GM18517 (cell line): ENCODE measurements at regions not wholly inside any gene's neighbourhood (a gene's known extent, or its start where the extent isn't known, plus 50 kb on each side); places are given as distances from the start of the nearest gene placed in this dataset.

ENCODE experiments used
- ATAC-seq: cut with Tn5 transposase; IDR thresholded peaks from one replicate; pipeline ENCODE4 v1.9.1; 2021; ENCODE audit warnings: mild to moderate bottlenecking, moderate library complexity; ENCODE audit not compliant: unreplicated experiment

DNA sequence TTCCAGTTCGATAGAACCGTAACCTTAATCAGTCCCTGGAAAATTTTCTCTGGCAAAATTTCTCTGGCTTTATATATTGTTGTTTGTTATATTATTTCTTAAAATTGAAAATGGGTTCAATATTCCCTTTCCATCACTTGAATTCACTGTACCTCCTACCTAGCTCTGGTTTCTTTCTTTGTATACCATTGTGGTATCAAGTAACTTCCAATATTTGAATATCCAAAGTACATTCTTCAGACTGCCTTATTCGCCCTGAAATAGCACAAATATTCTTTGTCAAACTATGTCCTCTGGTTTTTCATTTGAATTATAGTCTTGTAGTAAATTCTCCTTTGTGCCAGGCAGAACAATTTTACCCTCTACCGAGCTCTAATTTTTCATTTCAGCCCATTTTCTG is 541.6 kb downstream of the REEP3 start:
- no peak for ATAC-seq

- no peak for ATAC-seq
Observed at GRCh38 chr10:64067009-64067606, 545.9 kb downstream of the REEP3 start.

- no peak for ATAC-seq
Observed at GRCh38 chr10:64067859-64068258, 546.7 kb downstream of the REEP3 start.

- ATAC-seq: no peak
Observed at GRCh38 chr10:64070241-64070640, 549.0 kb downstream of the REEP3 start.

DNA sequence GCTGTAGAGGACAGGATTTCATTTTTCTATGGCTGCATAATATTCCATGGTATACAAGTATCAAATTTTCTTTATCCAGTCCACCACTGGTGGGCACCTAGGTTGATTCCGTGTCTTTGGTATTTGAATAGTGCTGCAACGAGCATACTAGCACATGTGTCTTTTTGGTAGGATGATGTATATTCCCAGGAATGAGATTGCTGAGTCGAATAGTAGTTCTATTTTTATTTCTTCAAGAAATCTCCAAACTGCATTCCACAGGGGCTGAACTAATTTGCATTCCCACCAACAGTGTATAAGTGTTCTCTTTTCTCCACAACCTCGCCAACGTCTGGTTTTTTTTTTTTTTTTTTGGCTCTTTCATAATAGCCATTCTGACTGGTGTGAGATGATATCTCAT is 550.0 kb downstream of the REEP3 start:
- no peak for ATAC-seq

DNA sequence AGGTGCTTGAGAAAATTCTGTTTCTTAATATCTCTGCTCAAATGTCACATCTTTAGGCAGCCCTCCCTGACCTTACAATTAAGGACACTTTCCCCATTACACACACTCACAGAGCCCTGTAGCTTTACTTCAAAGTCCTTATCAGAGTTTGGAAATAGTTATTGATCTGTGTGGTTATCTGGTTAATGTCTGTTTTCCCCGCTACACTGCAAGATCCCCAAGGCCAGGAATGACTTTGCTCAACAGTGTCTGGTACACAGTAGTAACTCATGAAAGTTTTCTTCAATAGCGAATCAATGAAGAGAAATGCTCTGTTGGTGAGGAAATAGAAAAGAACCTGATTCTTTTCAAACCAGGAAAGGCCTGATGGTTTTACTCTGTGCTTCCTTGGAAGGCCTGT is 554.4 kb downstream of the REEP3 start:
- no peak for ATAC-seq

DNA sequence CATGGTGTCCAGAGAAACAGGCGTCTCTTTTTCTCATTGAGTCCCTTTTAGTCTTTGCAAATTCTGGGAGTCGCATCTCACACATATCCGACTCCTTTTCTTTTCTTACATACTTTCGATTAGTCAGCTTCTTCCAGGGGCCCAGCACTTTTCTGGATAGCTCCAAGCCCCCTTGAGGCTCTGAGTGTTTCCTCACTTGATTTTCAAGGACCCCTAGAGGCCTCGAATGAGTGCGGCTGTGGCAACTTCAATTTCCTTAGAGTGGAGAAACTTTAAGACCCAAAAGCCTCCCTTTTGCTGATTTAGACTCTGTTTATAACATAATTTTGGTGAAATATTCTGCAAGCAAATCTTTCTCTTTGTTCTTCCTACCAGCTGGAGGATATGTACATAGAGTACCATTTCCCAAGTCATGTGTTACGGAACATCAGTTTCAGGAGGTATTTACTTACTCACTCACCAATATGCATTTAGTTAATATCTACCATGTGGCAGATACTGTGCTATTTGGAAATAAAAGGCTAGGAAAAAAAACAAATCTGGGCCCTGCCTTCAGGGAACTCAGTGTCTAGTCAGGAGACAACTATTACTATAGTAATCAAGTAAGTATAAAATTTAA is 555.2 kb downstream of the REEP3 start:
- no peak for ATAC-seq

DNA sequence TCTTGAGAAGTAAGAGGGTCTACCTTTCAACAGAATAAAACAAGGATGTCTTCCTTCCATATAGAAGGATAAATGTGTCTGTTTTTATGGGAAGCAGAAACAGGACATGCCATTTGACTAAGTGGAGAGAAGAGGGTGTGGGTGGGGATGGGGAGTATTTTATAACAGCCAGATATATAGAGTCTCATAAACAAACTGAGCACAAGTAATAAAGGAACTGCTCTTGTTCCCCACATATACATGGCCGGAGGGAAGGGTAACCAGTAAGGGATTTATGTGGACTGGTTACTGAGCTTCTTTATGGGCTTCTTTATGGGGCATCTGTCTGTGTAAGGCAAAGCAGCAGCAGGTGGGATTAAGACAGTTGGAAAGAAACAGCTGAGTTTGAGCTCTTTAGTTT is 558.1 kb downstream of the REEP3 start:
- no peak for ATAC-seq

DNA sequence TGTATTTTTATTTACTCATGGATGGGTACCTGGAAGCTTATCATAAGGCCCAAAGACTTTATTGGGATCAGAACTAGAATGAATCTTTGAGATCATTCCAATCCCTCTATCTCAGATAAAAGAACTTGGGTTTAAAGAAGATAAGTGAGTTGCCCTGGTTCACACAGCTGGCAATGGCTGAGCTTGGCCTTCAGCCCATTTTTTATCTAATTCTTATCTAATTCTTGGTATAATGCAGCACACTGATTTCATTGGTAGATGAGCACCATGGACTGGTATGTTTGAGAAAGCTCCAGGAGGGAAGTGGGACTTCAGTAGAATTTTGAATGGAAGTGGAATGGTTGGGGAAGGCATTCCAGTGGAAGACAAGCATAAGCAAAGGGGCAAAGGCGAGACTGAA is 558.9 kb downstream of the REEP3 start:
- no peak for ATAC-seq

DNA sequence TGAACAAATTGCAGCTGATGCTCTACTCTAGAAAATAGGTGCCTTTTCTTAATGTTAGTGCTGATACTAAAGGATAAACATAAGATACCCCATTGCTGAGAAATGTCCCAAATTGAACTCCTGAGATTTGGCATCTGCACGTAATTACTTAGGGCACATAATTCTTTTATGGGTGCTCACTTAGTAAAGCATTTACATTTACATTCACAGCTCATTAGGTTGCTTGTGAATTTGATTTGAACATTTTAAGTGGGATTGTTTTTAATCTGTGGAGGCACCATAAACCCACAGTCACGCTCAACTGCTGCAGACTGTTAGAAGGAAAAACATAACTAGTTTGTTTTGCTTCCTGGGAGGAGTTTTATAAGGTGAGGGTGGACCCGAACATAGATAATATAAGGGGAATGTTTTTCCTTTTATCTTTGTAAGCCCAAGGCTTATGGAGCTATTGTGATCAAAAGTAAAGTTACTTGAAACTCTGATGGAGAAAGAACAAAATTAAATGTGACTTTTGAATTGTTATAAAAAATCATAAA is 560.8 kb downstream of the REEP3 start:
- ATAC-seq: no peak

DNA sequence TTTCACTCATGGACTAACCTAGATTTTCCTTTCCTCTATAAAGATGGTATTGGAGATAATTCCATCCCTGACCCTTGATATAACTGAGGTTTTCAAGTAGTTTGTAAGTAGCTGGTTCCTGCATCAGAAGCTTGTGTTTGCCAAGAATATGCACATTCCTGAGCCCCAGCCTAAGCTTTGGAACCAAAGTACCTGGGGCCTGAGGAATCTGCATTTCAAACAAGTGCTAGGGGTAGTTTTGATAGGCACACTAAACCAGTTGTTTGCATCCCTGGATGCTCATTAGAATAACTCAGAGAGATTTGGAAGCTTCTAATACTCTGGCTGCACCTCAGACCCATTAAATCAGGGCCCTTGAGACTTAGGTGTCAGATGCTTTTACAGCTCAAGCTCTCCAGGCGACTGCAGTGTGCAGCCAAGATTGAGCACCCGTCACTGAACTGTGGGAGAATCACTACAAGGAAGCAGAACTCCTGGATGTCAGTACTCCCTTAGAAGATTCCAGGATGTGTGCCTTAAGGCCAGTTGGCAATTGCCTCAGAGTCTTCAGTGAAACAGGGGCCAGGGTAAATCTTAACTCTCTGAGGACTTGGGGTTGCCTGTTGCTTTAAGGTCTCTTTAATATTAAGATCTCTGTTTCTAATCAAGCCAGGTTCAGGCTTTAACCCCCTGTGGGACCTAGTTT is 565.0 kb downstream of the REEP3 start:
- ATAC-seq: no peak

GRCh38 chr10:64089648-64090047 is 568.4 kb downstream of the REEP3 start:
- ATAC-seq: no peak

DNA sequence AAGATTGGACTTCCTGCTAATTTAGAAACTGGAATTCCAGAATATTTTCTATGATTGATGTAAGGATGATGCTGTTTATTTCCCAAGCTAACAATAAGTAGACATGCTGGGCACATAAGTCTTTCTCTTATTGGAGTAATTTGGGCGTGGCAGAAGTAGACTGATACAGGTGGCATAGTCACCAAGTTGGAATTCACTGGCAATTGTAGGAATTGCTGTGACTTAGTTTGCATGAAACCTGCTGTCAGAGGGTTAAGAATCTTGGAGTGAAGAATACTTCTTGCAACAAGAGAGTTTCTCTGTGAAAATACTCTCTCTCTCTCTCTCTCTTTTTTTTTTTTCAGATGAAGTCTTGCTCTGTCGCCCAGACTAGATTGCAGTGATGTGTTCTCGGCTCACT is 569.7 kb downstream of the REEP3 start:
- no peak for ATAC-seq

DNA sequence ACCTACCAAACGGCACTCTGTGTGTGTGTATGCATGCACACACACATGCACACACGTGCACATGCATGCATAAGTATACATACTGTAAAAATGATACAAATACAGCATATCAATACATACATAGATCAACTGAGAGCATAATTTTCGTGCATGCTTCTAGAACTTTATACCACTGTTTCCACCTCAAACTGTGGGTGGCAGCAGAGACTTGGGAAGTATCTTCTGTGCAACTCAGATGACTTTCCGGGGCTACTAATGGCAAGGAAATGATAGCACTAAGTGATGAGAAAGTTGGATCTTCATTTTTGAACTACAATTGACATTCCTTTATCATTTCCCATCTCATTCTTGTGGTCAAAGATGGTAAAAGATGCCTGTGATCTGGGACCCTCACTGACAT is 570.7 kb downstream of the REEP3 start:
- ATAC-seq: no peak

GRCh38 chr10:64093304-64093703 is 572.1 kb downstream of the REEP3 start:
- no peak for ATAC-seq

DNA sequence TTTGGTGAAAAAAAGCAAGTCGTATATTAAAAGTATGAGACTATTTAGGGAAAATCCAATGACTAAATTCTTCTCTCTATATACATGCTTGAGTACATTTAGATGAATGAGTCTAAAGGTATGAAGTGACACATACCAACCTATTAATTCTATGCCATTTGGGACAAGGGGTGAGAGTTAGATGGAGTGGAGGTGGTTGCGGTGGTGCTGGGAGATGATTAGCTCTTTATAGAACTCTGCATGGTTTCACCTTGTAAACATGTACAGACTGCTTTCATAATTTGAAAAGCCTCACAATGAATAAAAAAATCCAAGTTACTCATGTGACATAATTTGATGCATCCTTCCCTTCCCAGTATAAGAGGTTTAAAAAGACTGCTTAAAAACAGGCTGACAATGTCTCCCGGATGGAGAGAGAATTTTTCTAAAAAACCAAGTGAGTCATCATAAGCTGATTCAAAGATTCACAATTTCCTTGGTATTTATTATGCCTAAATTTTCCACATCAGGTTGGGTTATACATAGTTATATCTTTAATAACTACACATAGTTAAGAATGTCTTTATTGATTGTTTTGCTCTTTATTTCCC is 572.8 kb downstream of the REEP3 start:
- ATAC-seq: no peak

DNA sequence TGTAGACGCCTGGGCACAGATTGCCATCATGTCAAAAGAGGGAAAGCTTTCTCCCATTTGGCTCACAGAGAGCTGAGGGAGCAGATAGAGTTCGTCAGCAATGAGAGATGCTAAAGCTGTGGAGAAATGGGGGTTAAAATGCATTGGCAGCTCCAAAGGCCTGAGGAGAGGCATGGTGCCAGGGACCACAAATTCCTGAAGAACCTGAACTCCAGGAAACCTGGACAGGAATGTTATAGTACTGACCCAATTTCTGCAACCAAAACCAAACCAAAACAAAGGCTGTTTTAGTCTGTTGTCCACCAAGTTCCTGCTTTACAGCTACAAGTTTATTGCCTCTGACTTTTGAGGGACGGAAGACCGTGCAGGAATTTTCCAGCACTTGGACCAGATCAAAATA is 575.7 kb downstream of the REEP3 start:
- no peak for ATAC-seq

- no peak for ATAC-seq
Observed at GRCh38 chr10:64097391-64098122, 576.4 kb downstream of the REEP3 start.

DNA sequence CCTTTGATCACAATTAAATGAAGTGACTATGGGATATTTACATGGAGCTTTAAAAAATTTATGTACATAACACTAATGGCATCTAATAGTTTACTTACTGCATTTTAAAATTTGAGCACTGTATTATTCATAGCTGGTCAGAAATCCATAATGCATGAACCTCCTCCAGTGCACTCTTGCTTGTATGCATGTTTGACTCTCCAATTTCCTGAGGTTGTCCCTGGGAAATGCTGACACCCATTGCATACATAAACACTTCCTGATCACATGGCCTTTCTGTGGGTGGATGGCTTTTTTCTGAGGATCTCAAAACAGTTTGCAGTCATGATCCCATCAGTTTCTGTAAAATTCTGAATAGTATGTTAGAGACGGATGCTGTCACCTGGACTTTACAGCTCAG is 577.8 kb downstream of the REEP3 start:
- ATAC-seq: no peak

DNA sequence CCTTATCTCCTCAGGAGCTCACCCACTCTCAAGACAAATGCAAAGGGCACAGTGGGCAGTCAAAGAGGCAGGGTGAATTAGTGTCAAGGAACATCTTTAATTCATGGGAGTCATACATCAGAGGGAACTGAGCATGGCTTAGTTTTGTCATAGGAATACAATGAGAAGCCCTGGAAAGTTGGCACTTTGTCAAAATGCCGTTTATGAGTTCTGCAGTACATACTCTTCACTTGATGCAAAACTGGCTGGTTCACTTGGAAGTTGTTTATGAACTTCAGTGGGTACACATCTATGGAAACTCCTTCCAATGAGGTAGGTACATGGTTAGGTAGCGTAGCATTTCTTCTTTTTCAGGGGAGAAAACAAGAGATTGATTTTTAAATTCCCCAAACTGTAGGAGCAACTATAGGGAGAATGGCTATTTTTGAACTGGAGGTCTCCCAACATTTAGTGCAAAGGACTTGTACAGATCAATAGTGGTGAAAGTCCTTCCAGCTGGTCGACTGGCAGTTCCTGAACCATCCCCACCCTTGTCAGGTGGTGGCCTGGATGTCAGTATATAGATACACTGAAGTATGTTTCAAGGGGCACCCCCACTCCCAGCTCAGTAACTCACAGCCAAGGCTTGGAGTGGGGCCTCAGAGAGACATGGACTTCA is 580.5 kb downstream of the REEP3 start:
- ATAC-seq: no peak

GRCh38 chr10:64102264-64102633 is 581.0 kb downstream of the REEP3 start:
- ATAC-seq: no peak
